B cell (primary cell): ENCODE measurements at regions not wholly inside any gene's neighbourhood (a gene's known extent, or its start where the extent isn't known, plus 50 kb on each side); places are given as distances from the start of the nearest gene placed in this dataset.

ENCODE experiments used
- CTCF ChIP-seq: fragments of 200-600 bp; IDR thresholded peaks from one replicate; pipeline ENCODE4 v1.8.0; 2022; ENCODE audit warnings: antibody characterized with exemption, mild to moderate bottlenecking
- EZH2 ChIP-seq: IDR thresholded peaks from 2 replicates; pipeline ENCODE4 v1.6.1; 2012; ENCODE audit warnings: borderline replicate concordance, low read depth, mild to moderate bottlenecking, moderate library complexity, low read length; ENCODE audit not compliant: insufficient read depth, poor library complexity, severe bottlenecking

GRCh38 chr20:53757472-53757913 lies 163.9 kb upstream of the ZNF217 start:
- TF ChIP-seq CTCF (no peak), EZH2 (no peak)
